HEK293 (cell line): ENCODE measurements at regions not wholly inside any gene's neighbourhood (a gene's known extent, or its start where the extent isn't known, plus 50 kb on each side); places are given as distances from the start of the nearest gene placed in this dataset.

Source experiments
- CTCF ChIA-PET: fragments of 350-600 bp; formaldehyde crosslinking; extraction: SDS; loops from one replicate; lab custom pipeline; 2021; ENCODE audit warnings: antibody characterized with exemption; lab: Yijun Ruan, JAX
- POLR2A ChIA-PET: fragments of 300-600 bp; formaldehyde crosslinking; extraction: SDS; loops from one replicate; lab custom pipeline; 2020; ENCODE audit warnings: antibody characterized with exemption, inconsistent platforms; lab: Yijun Ruan, JAX
- H3K27ac ChIP-seq: fragments of 200-500 bp; sonication (Bioruptor generic); 2 replicates; pipeline ENCODE4 v1.5.1; 2014; ENCODE audit warnings: low read depth, low read length, control low read depth, inconsistent platforms; ENCODE audit errors: extremely low read depth
- H3K36me3 ChIP-seq, 2 experiments: fragments of 200-500 bp in 1 of 2; sonication (Bioruptor generic) in 1 of 2; 1 replicate in 1 of 2; 2 replicates in 1 of 2; pipeline ENCODE4 v1.5.1; 2014 to 2017; ENCODE audit warnings: inconsistent platforms in 2 of 2, low read length in 2 of 2; ENCODE audit not compliant: control insufficient read depth in 2 of 2, insufficient read depth in 1 of 2
- H3K4me1 ChIP-seq: fragments of 200-500 bp; sonication (Bioruptor generic); 2 replicates; pipeline ENCODE4 v1.5.1; 2014; ENCODE audit warnings: mild to moderate bottlenecking, low read length, inconsistent platforms; ENCODE audit not compliant: control insufficient read depth, insufficient read depth
- H3K4me3 ChIP-seq: 2 replicates; pipeline ENCODE4 v1.5.1; 2011; ENCODE audit warnings: low read depth, mild to moderate bottlenecking, control low read depth, low read length, moderate library complexity
- H3K9me3 ChIP-seq: fragments of 200-500 bp; sonication (Bioruptor generic); 2 replicates; pipeline ENCODE4 v1.5.1; 2014; ENCODE audit warnings: low read depth, low read length, inconsistent platforms; ENCODE audit not compliant: control insufficient read depth, insufficient read depth
- BCL6B ChIP-seq: fragments of 450-650 bp; formaldehyde crosslinking; IDR thresholded peaks from 2 replicates; pipeline ENCODE4 v1.5.1; 2017; ENCODE audit warnings: missing biosample characterization, missing genetic modification characterization
- EGR2 ChIP-seq: fragments of 450-650 bp; formaldehyde crosslinking; IDR thresholded peaks from 2 replicates; pipeline ENCODE4 v1.5.1; 2016; ENCODE audit warnings: low read depth, missing biosample characterization, missing genetic modification characterization
- GLIS2 ChIP-seq: fragments of 450-650 bp; formaldehyde crosslinking; IDR thresholded peaks from 2 replicates; pipeline ENCODE4 v1.5.1; 2016; ENCODE audit warnings: missing biosample characterization, missing genetic modification characterization
- SALL2 ChIP-seq: fragments of 450-650 bp; formaldehyde crosslinking; IDR thresholded peaks from 2 replicates; pipeline ENCODE4 v1.5.0; 2017; ENCODE audit warnings: missing biosample characterization, mild to moderate bottlenecking, missing genetic modification characterization, borderline replicate concordance
- SETDB1 ChIP-seq: IDR thresholded peaks from one replicate; pipeline ENCODE4 v1.6.1; 2017; ENCODE audit warnings: mild to moderate bottlenecking, low read length, moderate library complexity, mixed read lengths; ENCODE audit not compliant: insufficient read length
- SP7 ChIP-seq: fragments of 450-650 bp; formaldehyde crosslinking; IDR thresholded peaks from 2 replicates; pipeline ENCODE4 v1.5.1; 2016; ENCODE audit warnings: missing biosample characterization, missing genetic modification characterization
- TRIM28 ChIP-seq: IDR thresholded peaks from 2 replicates; pipeline ENCODE4 v1.6.1; 2011; ENCODE audit warnings: low read length, control low read depth, borderline replicate concordance
- ZBTB17 ChIP-seq: fragments of 450-650 bp; formaldehyde crosslinking; IDR thresholded peaks from 2 replicates; pipeline ENCODE4 v1.5.1; 2016; ENCODE audit warnings: missing biosample characterization, missing genetic modification characterization
- ZBTB21 ChIP-seq: fragments of 450-650 bp; formaldehyde crosslinking; IDR thresholded peaks from 2 replicates; pipeline ENCODE4 v1.5.1; 2017; ENCODE audit warnings: missing biosample characterization, missing genetic modification characterization
- ZBTB49 ChIP-seq: fragments of 450-650 bp; formaldehyde crosslinking; IDR thresholded peaks from 2 replicates; pipeline ENCODE4 v1.5.1; 2016; ENCODE audit warnings: missing biosample characterization, missing genetic modification characterization, low read depth
- ZNF10 ChIP-seq: fragments of 450-650 bp; formaldehyde crosslinking; IDR thresholded peaks from 2 replicates; pipeline ENCODE4 v1.5.1; 2017; ENCODE audit warnings: missing biosample characterization, missing genetic modification characterization
- ZNF18 ChIP-seq: fragments of 450-650 bp; formaldehyde crosslinking; IDR thresholded peaks from 2 replicates; pipeline ENCODE4 v1.5.1; 2016; ENCODE audit warnings: missing biosample characterization, missing genetic modification characterization
- ZNF23 ChIP-seq: fragments of 450-650 bp; formaldehyde crosslinking; IDR thresholded peaks from 2 replicates; pipeline ENCODE4 v1.5.1; 2016; ENCODE audit warnings: missing biosample characterization, missing genetic modification characterization, borderline replicate concordance
- ZNF24 ChIP-seq: fragments of 450-650 bp; formaldehyde crosslinking; IDR thresholded peaks from 2 replicates; pipeline ENCODE4 v1.5.1; 2016; ENCODE audit warnings: missing biosample characterization, missing genetic modification characterization
- ZNF366 ChIP-seq: fragments of 450-650 bp; formaldehyde crosslinking; conservative IDR thresholded peaks from 2 replicates; pipeline ENCODE4 v1.5.1; 2016; ENCODE audit warnings: missing biosample characterization, missing genetic modification characterization
- ZNF521 ChIP-seq: fragments of 450-650 bp; formaldehyde crosslinking; IDR thresholded peaks from 2 replicates; pipeline ENCODE4 v1.5.1; 2017; ENCODE audit warnings: missing biosample characterization, mild to moderate bottlenecking, missing genetic modification characterization
- ZNF549 ChIP-seq: fragments of 450-650 bp; IDR thresholded peaks from 2 replicates; pipeline ENCODE4 v1.5.1; 2018; ENCODE audit warnings: missing biosample characterization, missing genetic modification characterization, mild to moderate bottlenecking, inconsistent platforms, moderate library complexity
- ZNF701 ChIP-seq: fragments of 450-650 bp; formaldehyde crosslinking; IDR thresholded peaks from 2 replicates; pipeline ENCODE4 v1.5.1; 2016; ENCODE audit warnings: missing biosample characterization, missing genetic modification characterization
- ZNF785 ChIP-seq: fragments of 450-650 bp; formaldehyde crosslinking; IDR thresholded peaks from 2 replicates; pipeline ENCODE4 v1.5.1; 2016; ENCODE audit warnings: missing biosample characterization, missing genetic modification characterization
- ZSCAN30 ChIP-seq: fragments of 450-650 bp; IDR thresholded peaks from 2 replicates; pipeline ENCODE4 v1.5.1; 2018; ENCODE audit warnings: missing biosample characterization, mild to moderate bottlenecking, missing genetic modification characterization, moderate library complexity
- TF ChIP-seq, protein P1 (sequence below): fragments of 450-650 bp; formaldehyde crosslinking; IDR thresholded peaks from 2 replicates; pipeline ENCODE4 v1.5.1; 2016; ENCODE audit warnings: missing biosample characterization, missing genetic modification characterization
- TF ChIP-seq, protein P2 (sequence below): fragments of 450-650 bp; formaldehyde crosslinking; IDR thresholded peaks from 2 replicates; pipeline ENCODE4 v1.5.1; 2016; ENCODE audit warnings: missing biosample characterization, missing genetic modification characterization, borderline replicate concordance

GRCh38 chr11:100632941-100633452, 54.1 kb upstream of the ARHGAP42 start:
- Histone ChIP-seq H3K36me3 (no peaks in the 10 kb centered on the region), H3K9me3 (no peaks in the 10 kb centered on the region), H3K4me3 (no peak overlapping the region), H3K27ac (no peak overlapping the region; the same call in 1 of the 2 replicates), H3K4me1 (no peaks in the 10 kb centered on the region)
- ChIA-PET POLR2A (no interaction called here), CTCF (interaction anchor here (1.5 kb wide), 1 partner anchor 56 kb away, joined by 6 read pairs; no protein-coding TSS in a partner anchor)
- TF ChIP-seq ZSCAN30 (tag by site-specific recombination) (no peak), TRIM28 (peak; percentile 34; the same call in 1 of the 2 replicates), ZBTB21 (tag by site-specific recombination) (no peak), SETDB1 (peak; percentile 28), GLIS2 (no peak), ZBTB49 (no peak), ZNF18 (tag by site-specific recombination) (no peak), SALL2 (tag by site-specific recombination) (no peak), ZNF23 (tag by site-specific recombination) (no peak), ZNF521 (tag by site-specific recombination) (no peak), BCL6B (tag by site-specific recombination) (no peak; the same call in 1 of the 2 replicates), ZNF701 (no peak), ZNF785 (tag by site-specific recombination) (no peak), EGR2 (no peak), ZNF10 (tag by site-specific recombination) (no peak), ZBTB17 (0 out of 2 replicates have a peak, but pooled peaks have one; percentile 14), ZNF366 (no peak), SP7 (tag by site-specific recombination) (peak; percentile 54; the same call in 1 of the 2 replicates), ZNF549 (tag by site-specific recombination) (no peak), ZNF24 (tag by site-specific recombination) (no peak)
- TF ChIP-seq, protein P1, sequence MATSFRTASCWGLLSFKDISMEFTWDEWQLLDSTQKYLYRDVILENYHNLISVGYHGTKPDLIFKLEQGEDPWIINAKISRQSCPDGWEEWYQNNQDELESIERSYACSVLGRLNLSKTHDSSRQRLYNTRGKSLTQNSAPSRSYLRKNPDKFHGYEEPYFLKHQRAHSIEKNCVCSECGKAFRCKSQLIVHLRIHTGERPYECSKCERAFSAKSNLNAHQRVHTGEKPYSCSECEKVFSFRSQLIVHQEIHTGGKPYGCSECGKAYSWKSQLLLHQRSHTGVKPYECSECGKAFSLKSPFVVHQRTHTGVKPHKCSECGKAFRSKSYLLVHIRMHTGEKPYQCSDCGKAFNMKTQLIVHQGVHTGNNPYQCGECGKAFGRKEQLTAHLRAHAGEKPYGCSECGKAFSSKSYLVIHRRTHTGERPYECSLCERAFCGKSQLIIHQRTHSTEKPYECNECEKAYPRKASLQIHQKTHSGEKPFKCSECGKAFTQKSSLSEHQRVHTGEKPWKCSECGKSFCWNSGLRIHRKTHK (tag by site-specific recombination), result no peak
- TF ChIP-seq, protein P2, sequence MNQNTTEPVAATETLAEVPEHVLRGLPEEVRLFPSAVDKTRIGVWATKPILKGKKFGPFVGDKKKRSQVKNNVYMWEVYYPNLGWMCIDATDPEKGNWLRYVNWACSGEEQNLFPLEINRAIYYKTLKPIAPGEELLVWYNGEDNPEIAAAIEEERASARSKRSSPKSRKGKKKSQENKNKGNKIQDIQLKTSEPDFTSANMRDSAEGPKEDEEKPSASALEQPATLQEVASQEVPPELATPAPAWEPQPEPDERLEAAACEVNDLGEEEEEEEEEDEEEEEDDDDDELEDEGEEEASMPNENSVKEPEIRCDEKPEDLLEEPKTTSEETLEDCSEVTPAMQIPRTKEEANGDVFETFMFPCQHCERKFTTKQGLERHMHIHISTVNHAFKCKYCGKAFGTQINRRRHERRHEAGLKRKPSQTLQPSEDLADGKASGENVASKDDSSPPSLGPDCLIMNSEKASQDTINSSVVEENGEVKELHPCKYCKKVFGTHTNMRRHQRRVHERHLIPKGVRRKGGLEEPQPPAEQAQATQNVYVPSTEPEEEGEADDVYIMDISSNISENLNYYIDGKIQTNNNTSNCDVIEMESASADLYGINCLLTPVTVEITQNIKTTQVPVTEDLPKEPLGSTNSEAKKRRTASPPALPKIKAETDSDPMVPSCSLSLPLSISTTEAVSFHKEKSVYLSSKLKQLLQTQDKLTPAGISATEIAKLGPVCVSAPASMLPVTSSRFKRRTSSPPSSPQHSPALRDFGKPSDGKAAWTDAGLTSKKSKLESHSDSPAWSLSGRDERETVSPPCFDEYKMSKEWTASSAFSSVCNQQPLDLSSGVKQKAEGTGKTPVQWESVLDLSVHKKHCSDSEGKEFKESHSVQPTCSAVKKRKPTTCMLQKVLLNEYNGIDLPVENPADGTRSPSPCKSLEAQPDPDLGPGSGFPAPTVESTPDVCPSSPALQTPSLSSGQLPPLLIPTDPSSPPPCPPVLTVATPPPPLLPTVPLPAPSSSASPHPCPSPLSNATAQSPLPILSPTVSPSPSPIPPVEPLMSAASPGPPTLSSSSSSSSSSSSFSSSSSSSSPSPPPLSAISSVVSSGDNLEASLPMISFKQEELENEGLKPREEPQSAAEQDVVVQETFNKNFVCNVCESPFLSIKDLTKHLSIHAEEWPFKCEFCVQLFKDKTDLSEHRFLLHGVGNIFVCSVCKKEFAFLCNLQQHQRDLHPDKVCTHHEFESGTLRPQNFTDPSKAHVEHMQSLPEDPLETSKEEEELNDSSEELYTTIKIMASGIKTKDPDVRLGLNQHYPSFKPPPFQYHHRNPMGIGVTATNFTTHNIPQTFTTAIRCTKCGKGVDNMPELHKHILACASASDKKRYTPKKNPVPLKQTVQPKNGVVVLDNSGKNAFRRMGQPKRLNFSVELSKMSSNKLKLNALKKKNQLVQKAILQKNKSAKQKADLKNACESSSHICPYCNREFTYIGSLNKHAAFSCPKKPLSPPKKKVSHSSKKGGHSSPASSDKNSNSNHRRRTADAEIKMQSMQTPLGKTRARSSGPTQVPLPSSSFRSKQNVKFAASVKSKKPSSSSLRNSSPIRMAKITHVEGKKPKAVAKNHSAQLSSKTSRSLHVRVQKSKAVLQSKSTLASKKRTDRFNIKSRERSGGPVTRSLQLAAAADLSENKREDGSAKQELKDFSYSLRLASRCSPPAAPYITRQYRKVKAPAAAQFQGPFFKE (tag by site-specific recombination), result no peak
